Neural progenitor cell (in vitro differentiated cells): ENCODE measurements at regions not wholly inside any gene's neighbourhood (a gene's known extent, or its start where the extent isn't known, plus 50 kb on each side); places are given as distances from the start of the nearest gene placed in this dataset.

Experiments
- DNase-seq: peaks from one replicate; pipeline ENCODE4 v3.0.0-alpha.2; 2016; ENCODE audit warnings: low spot score
- H2AFZ ChIP-seq: fragments of 200-600 bp; sonication (generic); replicated peaks from 2 replicates; pipeline ENCODE4 v1.6.1; 2016; ENCODE audit warnings: antibody characterized with exemption
- H3F3A ChIP-seq: fragments of 200-600 bp; sonication (generic); 2 replicates; pipeline ENCODE4 v1.6.1; 2016; ENCODE audit warnings: antibody characterized with exemption, low read depth
- H3K27ac ChIP-seq: fragments of 200-600 bp; sonication (generic); 2 replicates; pipeline ENCODE4 v1.5.1; 2016; ENCODE audit warnings: mild to moderate bottlenecking
- H3K27me3 ChIP-seq: fragments of 200-600 bp; sonication (generic); 2 replicates; pipeline ENCODE4 v1.6.1; 2016; ENCODE audit warnings: mild to moderate bottlenecking, moderate library complexity
- H3K36me3 ChIP-seq: fragments of 200-600 bp; sonication (generic); 2 replicates; pipeline ENCODE4 v1.5.1; 2016
- H3K4me1 ChIP-seq: fragments of 200-600 bp; sonication (generic); 2 replicates; pipeline ENCODE4 v1.6.1; 2016; ENCODE audit warnings: mixed run types
- H3K4me2 ChIP-seq: fragments of 200-600 bp; sonication (generic); 2 replicates; pipeline ENCODE4 v1.6.1; 2016
- H3K4me3 ChIP-seq: fragments of 200-600 bp; sonication (generic); 2 replicates; pipeline ENCODE4 v1.5.1; 2016
- H3K79me2 ChIP-seq: fragments of 200-600 bp; sonication (generic); 2 replicates; pipeline ENCODE4 v1.6.1; 2016; ENCODE audit warnings: low read depth
- H3K9ac ChIP-seq: fragments of 200-600 bp; sonication (generic); 2 replicates; pipeline ENCODE4 v1.6.1; 2016
- H3K9me3 ChIP-seq: fragments of 200-600 bp; sonication (generic); 2 replicates; pipeline ENCODE4 v1.5.1; 2016; ENCODE audit warnings: low read depth
- H4K20me1 ChIP-seq: fragments of 200-600 bp; sonication (generic); 2 replicates; pipeline ENCODE4 v1.6.1; 2016; ENCODE audit warnings: low read depth
- H3K27ac Mint-ChIP-seq: 3 replicates; pipeline ENCODE4 v1.8.0; 2021; ENCODE audit warnings: mixed read lengths
- H3K27me3 Mint-ChIP-seq: 2 replicates; pipeline ENCODE4 v1.8.0; 2022; ENCODE audit warnings: low read depth, mild to moderate bottlenecking, inconsistent platforms, moderate library complexity, mixed read lengths; ENCODE audit not compliant: insufficient read depth
- H3K36me3 Mint-ChIP-seq: 3 replicates; pipeline ENCODE4 v1.8.0; 2021; ENCODE audit warnings: mixed read lengths
- H3K4me1 Mint-ChIP-seq: 3 replicates; pipeline ENCODE4 v1.8.0; 2021; ENCODE audit warnings: mixed read lengths
- H3K4me3 Mint-ChIP-seq: 3 replicates; pipeline ENCODE4 v1.8.0; 2021; ENCODE audit warnings: mild to moderate bottlenecking, moderate library complexity, mixed read lengths
- H3K9me3 Mint-ChIP-seq: 3 replicates; pipeline ENCODE4 v1.8.0; 2020; ENCODE audit warnings: mixed read lengths
- EZH2 ChIP-seq: fragments of 200-600 bp; sonication (generic); IDR thresholded peaks from 2 replicates; pipeline ENCODE4 v1.6.1; 2017; ENCODE audit warnings: antibody characterized with exemption, mild to moderate bottlenecking, moderate library complexity
- EZH2phosphoT487 ChIP-seq: fragments of 200-600 bp; sonication (generic); IDR thresholded peaks from 2 replicates; pipeline ENCODE4 v1.6.1; 2017; ENCODE audit warnings: antibody characterized with exemption
- TF ChIP-seq, protein P1 (sequence below): fragments of 200-600 bp; sonication (generic); IDR thresholded peaks from 2 replicates; pipeline ENCODE4 v1.5.1; 2017; ENCODE audit warnings: antibody characterized with exemption, mild to moderate bottlenecking

DNA sequence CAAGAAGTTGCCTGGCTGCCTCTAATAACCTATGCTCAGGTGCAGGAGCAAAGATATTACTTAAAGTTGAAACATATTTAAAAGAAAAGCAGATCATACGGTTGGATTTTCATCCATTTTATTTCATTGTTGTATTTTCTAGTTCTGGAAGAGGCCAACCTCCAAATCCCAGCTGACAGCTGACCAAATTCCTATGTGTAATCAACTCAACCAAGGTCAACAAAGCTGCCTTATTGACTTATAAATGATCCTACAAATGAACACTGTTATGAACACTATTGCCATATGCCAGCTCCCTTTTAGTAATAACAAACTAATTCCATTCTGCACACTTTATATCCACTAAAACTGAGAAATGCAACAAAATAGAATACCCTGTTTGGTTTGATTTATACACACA lies 1537.4 kb downstream of the SLITRK1 start:
- no peak overlapping the region for H3K9ac ChIP-seq
- no peaks in the 10 kb centered on the region for H3K27me3 ChIP-seq
- no peak overlapping the region for H3K27ac ChIP-seq
- no peaks in the 10 kb centered on the region for H3K79me2 ChIP-seq
- no peaks in the 10 kb centered on the region for H3K27me3 Mint-ChIP-seq
- no peaks in the 10 kb centered on the region for H4K20me1 ChIP-seq
- no peaks in the 10 kb centered on the region for H3K9me3 Mint-ChIP-seq
- no peak overlapping the region for H3K27ac Mint-ChIP-seq
- DNase-seq: no peak
- H3K4me3 ChIP-seq: no peak overlapping the region
- H3K4me1 ChIP-seq: no peaks in the 10 kb centered on the region
- H3K4me2 ChIP-seq: no peak overlapping the region
- no peak overlapping the region for H2AFZ ChIP-seq
- H3K4me1 Mint-ChIP-seq: no peaks in the 10 kb centered on the region
- no peak overlapping the region for H3K4me3 Mint-ChIP-seq
- no peak for TF ChIP-seq EZH2
- TF ChIP-seq EZH2phosphoT487: no peak
- TF ChIP-seq, protein P1, sequence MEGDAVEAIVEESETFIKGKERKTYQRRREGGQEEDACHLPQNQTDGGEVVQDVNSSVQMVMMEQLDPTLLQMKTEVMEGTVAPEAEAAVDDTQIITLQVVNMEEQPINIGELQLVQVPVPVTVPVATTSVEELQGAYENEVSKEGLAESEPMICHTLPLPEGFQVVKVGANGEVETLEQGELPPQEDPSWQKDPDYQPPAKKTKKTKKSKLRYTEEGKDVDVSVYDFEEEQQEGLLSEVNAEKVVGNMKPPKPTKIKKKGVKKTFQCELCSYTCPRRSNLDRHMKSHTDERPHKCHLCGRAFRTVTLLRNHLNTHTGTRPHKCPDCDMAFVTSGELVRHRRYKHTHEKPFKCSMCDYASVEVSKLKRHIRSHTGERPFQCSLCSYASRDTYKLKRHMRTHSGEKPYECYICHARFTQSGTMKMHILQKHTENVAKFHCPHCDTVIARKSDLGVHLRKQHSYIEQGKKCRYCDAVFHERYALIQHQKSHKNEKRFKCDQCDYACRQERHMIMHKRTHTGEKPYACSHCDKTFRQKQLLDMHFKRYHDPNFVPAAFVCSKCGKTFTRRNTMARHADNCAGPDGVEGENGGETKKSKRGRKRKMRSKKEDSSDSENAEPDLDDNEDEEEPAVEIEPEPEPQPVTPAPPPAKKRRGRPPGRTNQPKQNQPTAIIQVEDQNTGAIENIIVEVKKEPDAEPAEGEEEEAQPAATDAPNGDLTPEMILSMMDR: no peak
- no peaks in the 10 kb centered on the region for H3K36me3 ChIP-seq
- H3K9me3 ChIP-seq: no peaks in the 10 kb centered on the region
- H3F3A ChIP-seq: no peaks in the 10 kb centered on the region
- no peaks in the 10 kb centered on the region for H3K36me3 Mint-ChIP-seq

DNA sequence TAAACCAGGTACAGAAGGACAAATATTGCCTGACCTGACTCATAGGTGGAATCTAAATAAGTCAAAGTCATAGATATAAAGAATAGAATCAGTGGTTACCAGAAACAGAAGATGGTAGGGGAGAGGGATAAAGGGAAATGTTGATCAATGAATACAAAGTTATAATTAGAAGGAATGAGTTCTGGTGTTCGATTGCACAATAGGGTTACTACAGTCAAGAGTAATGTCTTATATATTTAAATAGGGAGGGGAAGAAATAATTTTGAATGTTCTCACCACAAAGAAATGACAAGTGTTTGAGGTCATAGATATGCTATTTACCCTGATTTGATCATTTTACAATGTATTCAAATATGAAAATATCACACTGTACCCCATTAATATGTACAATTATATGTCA lies 1541.2 kb downstream of the SLITRK1 start:
- no peak for TF ChIP-seq EZH2phosphoT487
- TF ChIP-seq EZH2: no peak
- TF ChIP-seq, protein P1: no peak
- H3K79me2 ChIP-seq: no peaks in the 10 kb centered on the region
- H3K27me3 Mint-ChIP-seq: no peaks in the 10 kb centered on the region

DNA sequence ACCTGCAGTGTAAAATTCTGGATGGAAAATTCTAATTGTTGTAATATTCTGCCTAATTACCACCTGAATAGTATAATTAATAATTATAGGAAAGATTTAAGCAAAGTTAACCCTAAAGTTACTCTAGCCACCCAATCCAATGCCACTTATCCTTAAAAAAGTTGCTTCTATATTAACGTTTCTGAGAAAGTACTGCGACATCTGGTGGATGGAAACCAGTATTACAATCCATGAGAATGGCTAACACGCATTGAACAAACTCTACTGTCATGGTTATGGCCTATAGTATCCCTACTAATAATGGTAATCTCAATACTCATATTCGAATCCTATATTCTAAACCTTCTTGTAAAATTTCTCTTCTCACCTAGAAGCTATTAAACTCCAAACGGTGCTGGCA lies 1551.8 kb downstream of the SLITRK1 start:
- H3K4me1 ChIP-seq: no peaks in the 10 kb centered on the region
- no peak overlapping the region for H3K4me2 ChIP-seq
- no peaks in the 10 kb centered on the region for H3K36me3 Mint-ChIP-seq
- no peaks in the 10 kb centered on the region for H3K27me3 ChIP-seq
- no peaks in the 10 kb centered on the region for H3K79me2 ChIP-seq
- H3F3A ChIP-seq: no peaks in the 10 kb centered on the region
- no peaks in the 10 kb centered on the region for H3K27me3 Mint-ChIP-seq
- peaks cover 2% of the 10 kb centered on the region for H3K9me3 Mint-ChIP-seq
- H3K4me3 Mint-ChIP-seq: no peak overlapping the region
- TF ChIP-seq, protein P1: peak; percentile 61
- no peak for TF ChIP-seq EZH2
- TF ChIP-seq EZH2phosphoT487: no peak
- no peak overlapping the region for H3K9ac ChIP-seq
- H3K4me1 Mint-ChIP-seq: no peaks in the 10 kb centered on the region
- no peak overlapping the region for H3K27ac ChIP-seq
- DNase-seq: no peak
- no peaks in the 10 kb centered on the region for H3K9me3 ChIP-seq
- H4K20me1 ChIP-seq: no peaks in the 10 kb centered on the region
- no peaks in the 10 kb centered on the region for H3K36me3 ChIP-seq
- no peak overlapping the region for H2AFZ ChIP-seq
- H3K27ac Mint-ChIP-seq: no peak overlapping the region
- H3K4me3 ChIP-seq: no peak overlapping the region

More for the DNA sequence above, 1541.2 kb downstream of the SLITRK1 start:
- no peak overlapping the region for H2AFZ ChIP-seq
- DNase-seq: no peak
- no peaks in the 10 kb centered on the region for H3K27me3 ChIP-seq
- H4K20me1 ChIP-seq: no peaks in the 10 kb centered on the region
- Mint-ChIP-seq H3K9me3 (no peaks in the 10 kb centered on the region), H3K4me1 (no peaks in the 10 kb centered on the region), H3K27ac (no peak overlapping the region), H3K4me3 (no peak overlapping the region), H3K36me3 (no peaks in the 10 kb centered on the region)
- H3K9me3 ChIP-seq: no peaks in the 10 kb centered on the region
- H3K4me1 ChIP-seq: no peaks in the 10 kb centered on the region
- H3K36me3 ChIP-seq: no peaks in the 10 kb centered on the region
- no peak overlapping the region for H3K9ac ChIP-seq
- H3K4me3 ChIP-seq: no peak overlapping the region
- H3F3A ChIP-seq: no peaks in the 10 kb centered on the region
- no peak overlapping the region for H3K4me2 ChIP-seq
- no peak overlapping the region for H3K27ac ChIP-seq

DNA sequence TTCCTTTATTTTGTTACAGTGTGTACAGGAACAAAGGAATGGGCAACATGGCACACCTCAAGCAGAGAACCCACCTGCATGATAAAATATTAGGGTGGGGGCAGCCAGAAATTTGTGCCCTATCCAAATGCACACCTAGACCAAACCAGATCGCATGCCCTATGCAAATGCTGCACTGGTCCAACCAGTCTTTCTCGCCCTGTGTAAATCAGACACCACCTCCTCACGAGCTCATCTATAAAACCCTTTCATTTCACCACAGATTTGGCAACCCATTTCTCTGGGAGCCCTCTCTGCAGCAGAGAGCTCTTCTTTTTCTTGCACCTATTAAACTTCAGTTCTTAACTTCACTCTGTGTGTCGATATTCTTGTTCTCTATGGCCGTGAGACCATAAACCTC lies 1559.2 kb downstream of the SLITRK1 start:
- Histone ChIP-seq H3K4me1 (no peaks in the 10 kb centered on the region), H3K79me2 (no peaks in the 10 kb centered on the region), H3K9me3 (no peaks in the 10 kb centered on the region), H3K4me3 (no peak overlapping the region), H3K36me3 (no peaks in the 10 kb centered on the region), H3K27me3 (no peaks in the 10 kb centered on the region), H3K27ac (no peak overlapping the region), H2AFZ (no peak overlapping the region), H3F3A (no peaks in the 10 kb centered on the region), H3K9ac (no peak overlapping the region), H3K4me2 (no peak overlapping the region), H4K20me1 (no peaks in the 10 kb centered on the region)
- Mint-ChIP-seq H3K4me3 (no peak overlapping the region), H3K27me3 (no peaks in the 10 kb centered on the region), H3K9me3 (peaks cover 6% of the 10 kb centered on the region), H3K36me3 (no peaks in the 10 kb centered on the region), H3K4me1 (no peaks in the 10 kb centered on the region), H3K27ac (no peak overlapping the region)
- no peak for DNase-seq
- TF ChIP-seq EZH2phosphoT487 (no peak), EZH2 (no peak)
- TF ChIP-seq, protein P1: no peak
